Panc1 (cell line): ENCODE measurements at regions not wholly inside any gene's neighbourhood (a gene's known extent, or its start where the extent isn't known, plus 50 kb on each side); places are given as distances from the start of the nearest gene placed in this dataset.

Source experiments
- ATAC-seq: fragments of 200-7000 bp; cut with Tn5 transposase; 2 replicates; pipeline ENCODE4 v1.9.1; 2020; ENCODE audit warnings: mild to moderate bottlenecking, moderate library complexity
- BruUV-seq: library from RNA; stranded (reverse); fragments of 400-500 nt; replicated peaks from 2 replicates; lab custom pipeline; 2021; lab: Mats Ljungman, UMichigan
- CTCF ChIA-PET: fragments of 300-600 bp; sonication (Branson Sonifier 250); formaldehyde crosslinking; loops from one replicate; lab custom pipeline; 2022; ENCODE audit warnings: antibody characterized with exemption; lab: Charles Lee
- POLR2A ChIA-PET: fragments of 300-600 bp; sonication (Branson Sonifier 250); formaldehyde crosslinking; loops from one replicate; lab custom pipeline; 2022; ENCODE audit warnings: antibody characterized with exemption; lab: Charles Lee
- DNase-seq: peaks from one replicate; pipeline ENCODE4 v3.0.0-alpha.2; 2010; ENCODE audit warnings: low read depth, low spot score
- H3K27ac ChIP-seq: 2 replicates; pipeline ENCODE4 v1.5.1; 2011; ENCODE audit warnings: mild to moderate bottlenecking, low read length, inconsistent platforms
- H3K27me3 ChIP-seq: fragments of 200-500 bp; sonication (Bioruptor generic); 2 replicates; pipeline ENCODE4 v1.6.0; 2014; ENCODE audit warnings: low read length, inconsistent platforms; ENCODE audit not compliant: control insufficient read depth, insufficient read depth
- H3K36me3 ChIP-seq: fragments of 200-500 bp; sonication (Bioruptor generic); 2 replicates; pipeline ENCODE4 v1.5.1; 2014; ENCODE audit warnings: inconsistent platforms, mild to moderate bottlenecking, low read length, moderate library complexity; ENCODE audit not compliant: control insufficient read depth, insufficient read depth
- H3K4me1 ChIP-seq: 2 replicates; pipeline ENCODE4 v1.5.1; 2011; ENCODE audit warnings: inconsistent platforms, mild to moderate bottlenecking, low read length, moderate library complexity; ENCODE audit not compliant: control insufficient read depth, insufficient read depth
- H3K4me3 ChIP-seq, 2 experiments: 2 replicates each; pipeline ENCODE4 v1.5.1; 2011 to 2012; ENCODE audit warnings: low read depth in 2 of 2, low read length in 2 of 2, mild to moderate bottlenecking in 2 of 2, inconsistent platforms in 1 of 2, moderate library complexity in 1 of 2
- H3K9me3 ChIP-seq: fragments of 200-500 bp; sonication (Bioruptor generic); 2 replicates; pipeline ENCODE4 v1.5.1; 2014; ENCODE audit warnings: low read depth, mild to moderate bottlenecking, inconsistent platforms, low read length, moderate library complexity; ENCODE audit not compliant: control insufficient read depth, insufficient read depth
- POLR2AphosphoS5 ChIP-seq: IDR thresholded peaks from 2 replicates; pipeline ENCODE4 v1.6.1; 2012; ENCODE audit warnings: mild to moderate bottlenecking, low read depth, low read length, moderate library complexity
- SIN3A ChIP-seq: IDR thresholded peaks from 2 replicates; pipeline ENCODE4 v1.6.1; 2012; ENCODE audit warnings: low read depth, mild to moderate bottlenecking, low read length, moderate library complexity, borderline replicate concordance; ENCODE audit not compliant: insufficient read depth
- in situ Hi-C: cut with HindIII; loops from 2 replicates; pipeline ENCODE4 v1.10.0; 2016; ENCODE audit warnings: low sequenced_read_pairs, low pct_unique_long_range_greater_than_20kb
- intact Hi-C: fragments of 100-400 bp; cut with micrococcal nuclease; formaldehyde crosslinking; loops from one replicate; pipeline ENCODE4 v1.10.0; 2022; ENCODE audit not compliant: unreplicated experiment
- TF ChIP-seq, protein P1 (sequence below): fragments of 450-650 bp; IDR thresholded peaks from 2 replicates; pipeline ENCODE4 v1.5.1; 2017; ENCODE audit warnings: mild to moderate bottlenecking
- TF ChIP-seq, protein P2 (sequence below), 2 experiments: IDR thresholded peaks; 2 replicates each; pipeline ENCODE4 v1.6.1; 2011 to 2012; ENCODE audit warnings: low read depth in 2 of 2, control low read depth in 1 of 2, low read length in 1 of 2, mild to moderate bottlenecking in 1 of 2, moderate library complexity in 1 of 2; ENCODE audit not compliant: insufficient read depth in 1 of 2

DNA sequence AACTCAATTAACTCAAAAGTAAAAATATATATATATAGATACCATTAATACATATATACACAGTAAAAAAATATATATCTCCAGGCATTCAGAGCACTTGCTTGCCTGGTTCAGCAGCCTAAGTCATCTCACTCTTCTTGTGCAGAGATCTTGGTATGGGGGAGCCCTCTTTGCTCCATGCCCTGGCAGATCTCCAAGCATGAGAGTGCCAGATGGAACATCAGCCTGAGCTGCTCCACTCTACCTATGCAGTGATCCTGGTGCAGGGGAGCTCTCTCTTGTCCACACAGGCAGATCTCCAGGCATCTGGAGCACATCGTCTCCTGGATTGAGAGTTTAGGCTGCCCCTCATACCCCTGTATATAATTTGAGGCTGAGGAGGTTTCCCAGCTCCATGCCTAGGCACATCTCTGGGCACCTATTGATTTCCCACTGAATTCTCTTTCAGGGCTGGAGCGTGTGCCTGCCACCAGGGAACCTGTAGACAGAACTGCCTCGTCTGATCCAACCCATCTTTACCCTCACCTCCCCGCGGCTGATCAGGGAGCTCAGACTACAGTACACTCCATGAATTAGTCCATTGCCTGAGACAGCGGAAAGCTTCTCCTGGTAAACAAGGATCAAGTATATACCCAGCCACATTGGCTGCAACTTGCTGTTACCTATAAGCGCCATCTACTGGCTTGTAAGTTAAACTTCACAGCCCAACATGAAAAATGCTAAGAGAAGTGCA is 342.4 kb upstream of the GRIA1 start:
- Histone ChIP-seq H3K27ac (no peak overlapping the region), H3K27me3 (no peaks in the 10 kb centered on the region), H3K36me3 (no peaks in the 10 kb centered on the region), H3K4me1 (no peaks in the 10 kb centered on the region), H3K4me3 (no peak overlapping the region), H3K9me3 (peaks cover 4% of the 10 kb centered on the region; the same call in 1 of the 2 replicates)
- ChIA-PET CTCF (interaction anchor here (1.1 kb wide), 1 partner anchor 817 kb away, joined by 5 read pairs; no protein-coding TSS in a partner anchor), POLR2A (no interaction called here)
- ATAC-seq, result peak; percentile 80
- intact Hi-C loops, result loop anchor here (5.0 to 10.0 kb wide), 2 partner anchors 586 to 613 kb away; no protein-coding TSS in a partner anchor
- in situ Hi-C loops, result no loop called here
- BruUV-seq, result no TSS peak
- peak; percentile 10 for DNase-seq
- TF ChIP-seq SIN3A, result no peak
- TF ChIP-seq, protein P1, sequence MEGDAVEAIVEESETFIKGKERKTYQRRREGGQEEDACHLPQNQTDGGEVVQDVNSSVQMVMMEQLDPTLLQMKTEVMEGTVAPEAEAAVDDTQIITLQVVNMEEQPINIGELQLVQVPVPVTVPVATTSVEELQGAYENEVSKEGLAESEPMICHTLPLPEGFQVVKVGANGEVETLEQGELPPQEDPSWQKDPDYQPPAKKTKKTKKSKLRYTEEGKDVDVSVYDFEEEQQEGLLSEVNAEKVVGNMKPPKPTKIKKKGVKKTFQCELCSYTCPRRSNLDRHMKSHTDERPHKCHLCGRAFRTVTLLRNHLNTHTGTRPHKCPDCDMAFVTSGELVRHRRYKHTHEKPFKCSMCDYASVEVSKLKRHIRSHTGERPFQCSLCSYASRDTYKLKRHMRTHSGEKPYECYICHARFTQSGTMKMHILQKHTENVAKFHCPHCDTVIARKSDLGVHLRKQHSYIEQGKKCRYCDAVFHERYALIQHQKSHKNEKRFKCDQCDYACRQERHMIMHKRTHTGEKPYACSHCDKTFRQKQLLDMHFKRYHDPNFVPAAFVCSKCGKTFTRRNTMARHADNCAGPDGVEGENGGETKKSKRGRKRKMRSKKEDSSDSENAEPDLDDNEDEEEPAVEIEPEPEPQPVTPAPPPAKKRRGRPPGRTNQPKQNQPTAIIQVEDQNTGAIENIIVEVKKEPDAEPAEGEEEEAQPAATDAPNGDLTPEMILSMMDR, result peak; percentile 72
- TF ChIP-seq, protein P2, sequence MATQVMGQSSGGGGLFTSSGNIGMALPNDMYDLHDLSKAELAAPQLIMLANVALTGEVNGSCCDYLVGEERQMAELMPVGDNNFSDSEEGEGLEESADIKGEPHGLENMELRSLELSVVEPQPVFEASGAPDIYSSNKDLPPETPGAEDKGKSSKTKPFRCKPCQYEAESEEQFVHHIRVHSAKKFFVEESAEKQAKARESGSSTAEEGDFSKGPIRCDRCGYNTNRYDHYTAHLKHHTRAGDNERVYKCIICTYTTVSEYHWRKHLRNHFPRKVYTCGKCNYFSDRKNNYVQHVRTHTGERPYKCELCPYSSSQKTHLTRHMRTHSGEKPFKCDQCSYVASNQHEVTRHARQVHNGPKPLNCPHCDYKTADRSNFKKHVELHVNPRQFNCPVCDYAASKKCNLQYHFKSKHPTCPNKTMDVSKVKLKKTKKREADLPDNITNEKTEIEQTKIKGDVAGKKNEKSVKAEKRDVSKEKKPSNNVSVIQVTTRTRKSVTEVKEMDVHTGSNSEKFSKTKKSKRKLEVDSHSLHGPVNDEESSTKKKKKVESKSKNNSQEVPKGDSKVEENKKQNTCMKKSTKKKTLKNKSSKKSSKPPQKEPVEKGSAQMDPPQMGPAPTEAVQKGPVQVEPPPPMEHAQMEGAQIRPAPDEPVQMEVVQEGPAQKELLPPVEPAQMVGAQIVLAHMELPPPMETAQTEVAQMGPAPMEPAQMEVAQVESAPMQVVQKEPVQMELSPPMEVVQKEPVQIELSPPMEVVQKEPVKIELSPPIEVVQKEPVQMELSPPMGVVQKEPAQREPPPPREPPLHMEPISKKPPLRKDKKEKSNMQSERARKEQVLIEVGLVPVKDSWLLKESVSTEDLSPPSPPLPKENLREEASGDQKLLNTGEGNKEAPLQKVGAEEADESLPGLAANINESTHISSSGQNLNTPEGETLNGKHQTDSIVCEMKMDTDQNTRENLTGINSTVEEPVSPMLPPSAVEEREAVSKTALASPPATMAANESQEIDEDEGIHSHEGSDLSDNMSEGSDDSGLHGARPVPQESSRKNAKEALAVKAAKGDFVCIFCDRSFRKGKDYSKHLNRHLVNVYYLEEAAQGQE (IDR thresholded peaks at IDR 0.05; ENCODE audit: insufficient read depth in 1 of 2, low read depth in 2 of 2, low read length in 1 of 2), result no peak

DNA sequence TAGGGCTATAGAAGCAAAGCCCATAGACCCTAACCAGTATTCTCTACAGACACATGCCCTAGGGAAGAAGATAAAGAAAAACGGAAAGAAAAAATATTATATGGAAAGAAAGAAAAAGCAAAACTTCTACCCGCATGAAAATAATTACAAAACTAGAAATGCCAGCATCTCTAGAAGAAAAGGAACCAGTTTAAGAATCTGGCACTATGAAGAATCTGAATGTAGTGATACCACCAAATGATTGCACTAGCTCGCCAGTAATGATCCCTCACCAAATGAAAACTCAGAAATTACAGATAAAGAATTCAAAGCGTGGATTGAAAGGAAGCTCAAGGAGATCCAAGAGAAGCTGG is 341.9 kb upstream of the GRIA1 start:
- in situ Hi-C loops, result no loop called here

More for the DNA sequence above, 341.9 kb upstream of the GRIA1 start:
- no peaks in the 10 kb centered on the region for H3K36me3 ChIP-seq
- BruUV-seq, result no TSS peak
- peaks cover 4% of the 10 kb centered on the region; the same call in 1 of the 2 replicates for H3K9me3 ChIP-seq
- DNase-seq (no peak), ATAC-seq (no peak)
- POLR2A ChIA-PET, result no interaction called here
- intact Hi-C loops, result loop anchor here (5.0 to 10.0 kb wide), 2 partner anchors 586 to 614 kb away; no protein-coding TSS in a partner anchor
- no peak overlapping the region for H3K4me3 ChIP-seq
- H3K27ac ChIP-seq, result no peak overlapping the region
- H3K4me1 ChIP-seq, result no peaks in the 10 kb centered on the region
- H3K27me3 ChIP-seq, result no peaks in the 10 kb centered on the region
- no peak for TF ChIP-seq POLR2AphosphoS5
- TF ChIP-seq, protein P1, result peak; percentile 36
- CTCF ChIA-PET, result interaction anchor here (1.1 kb wide), 1 partner anchor 816 kb away, joined by 5 read pairs; no protein-coding TSS in a partner anchor
